Osteocyte (in vitro differentiated cells): ENCODE measurements at regions not wholly inside any gene's neighbourhood (a gene's known extent, or its start where the extent isn't known, plus 50 kb on each side); places are given as distances from the start of the nearest gene placed in this dataset.

Experiments
- DNase-seq: peaks from one replicate; pipeline ENCODE4 v3.0.0; 2021; ENCODE audit warnings: mixed read lengths; ENCODE audit not compliant: unreplicated experiment; ENCODE audit errors: extremely low spot score
- H3K27ac Mint-ChIP-seq: one replicate; pipeline ENCODE4 v1.8.0; 2021; ENCODE audit warnings: mild to moderate bottlenecking, mixed read lengths; ENCODE audit not compliant: unreplicated experiment
- H3K27me3 Mint-ChIP-seq: one replicate; pipeline ENCODE4 v1.8.0; 2021; ENCODE audit warnings: mixed read lengths; ENCODE audit not compliant: unreplicated experiment
- H3K36me3 Mint-ChIP-seq: one replicate; pipeline ENCODE4 v1.8.0; 2021; ENCODE audit warnings: mixed read lengths; ENCODE audit not compliant: unreplicated experiment
- H3K4me1 Mint-ChIP-seq: one replicate; pipeline ENCODE4 v1.8.0; 2021; ENCODE audit warnings: mixed read lengths; ENCODE audit not compliant: unreplicated experiment
- H3K4me3 Mint-ChIP-seq: one replicate; pipeline ENCODE4 v1.8.0; 2021; ENCODE audit warnings: mild to moderate bottlenecking, moderate library complexity, mixed read lengths; ENCODE audit not compliant: unreplicated experiment
- H3K9me3 Mint-ChIP-seq: one replicate; pipeline ENCODE4 v1.8.0; 2021; ENCODE audit warnings: mixed read lengths; ENCODE audit not compliant: unreplicated experiment
- CTCF ChIP-seq: fragments of 200-600 bp; sonication (generic); IDR thresholded peaks from 2 replicates; pipeline ENCODE4 v1.5.0; 2021; ENCODE audit warnings: antibody characterized with exemption, mild to moderate bottlenecking, moderate library complexity

DNA sequence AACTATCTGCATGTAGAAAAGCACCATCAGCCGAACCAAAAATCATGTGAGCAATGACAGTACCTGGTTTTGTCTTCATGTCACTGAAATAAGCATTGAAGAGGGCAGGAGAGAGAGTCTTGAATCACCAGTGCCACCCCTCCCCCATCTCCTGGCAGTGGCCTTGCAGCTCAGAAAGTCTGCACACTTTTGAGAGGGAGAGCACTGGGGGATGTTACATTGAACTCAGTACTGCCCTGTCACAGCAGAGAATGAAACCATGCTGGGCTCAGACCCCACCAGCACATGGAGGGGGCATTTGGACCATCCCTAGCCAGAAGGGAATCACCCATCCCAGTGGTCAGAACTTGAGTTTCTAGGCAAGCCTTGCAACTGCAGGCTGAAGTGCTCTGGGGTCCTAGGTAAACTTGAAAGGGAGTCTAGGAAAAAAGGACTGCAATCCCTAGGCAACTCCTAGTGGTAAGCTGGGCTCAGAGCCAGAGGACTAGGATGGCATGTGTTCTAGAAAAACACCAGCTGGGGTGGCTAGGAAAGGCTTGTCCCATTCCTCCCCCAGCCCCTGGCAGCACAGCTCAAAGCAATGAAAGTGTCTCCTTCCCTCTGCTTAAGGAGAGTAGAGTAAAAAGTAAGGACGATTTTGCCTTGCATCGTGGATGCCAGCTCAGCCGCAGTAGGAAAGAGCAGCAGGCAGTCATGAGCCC lies 259.9 kb upstream of the MYT1L start:
- Mint-ChIP-seq H3K27ac (no peak overlapping the region), H3K4me3 (no peak overlapping the region), H3K27me3 (no peaks in the 10 kb centered on the region), H3K9me3 (peaks cover 39% of the 10 kb centered on the region), H3K4me1 (no peaks in the 10 kb centered on the region), H3K36me3 (no peaks in the 10 kb centered on the region)
- TF ChIP-seq CTCF: no peak
- peak; percentile 63 for DNase-seq

GRCh38 chr2:2590141-2590540 lies 259.1 kb upstream of the MYT1L start:
- DNase-seq: no peak
- H3K9me3 Mint-ChIP-seq: peaks cover 32% of the 10 kb centered on the region
- H3K27me3 Mint-ChIP-seq: no peaks in the 10 kb centered on the region
- H3K4me1 Mint-ChIP-seq: no peaks in the 10 kb centered on the region
- H3K27ac Mint-ChIP-seq: no peak overlapping the region
- TF ChIP-seq CTCF: no peak
- no peak overlapping the region for H3K4me3 Mint-ChIP-seq
- no peaks in the 10 kb centered on the region for H3K36me3 Mint-ChIP-seq

GRCh38 chr2:2588777-2589176 lies 257.7 kb upstream of the MYT1L start:
- Mint-ChIP-seq H3K4me1 (no peaks in the 10 kb centered on the region), H3K9me3 (peaks cover 27% of the 10 kb centered on the region), H3K27me3 (no peaks in the 10 kb centered on the region), H3K4me3 (no peak overlapping the region), H3K36me3 (no peaks in the 10 kb centered on the region), H3K27ac (no peak overlapping the region)
- DNase-seq: peak; percentile 62
- no peak for TF ChIP-seq CTCF

- no peak for TF ChIP-seq CTCF
- Mint-ChIP-seq H3K36me3 (no peaks in the 10 kb centered on the region), H3K4me1 (no peaks in the 10 kb centered on the region), H3K4me3 (no peak overlapping the region), H3K27ac (no peak overlapping the region), H3K9me3 (peaks cover 22% of the 10 kb centered on the region), H3K27me3 (no peaks in the 10 kb centered on the region)
- no peak for DNase-seq
These were observed 256.3 kb upstream of the MYT1L start for GRCh38 chr2:2587354-2587753.

DNA sequence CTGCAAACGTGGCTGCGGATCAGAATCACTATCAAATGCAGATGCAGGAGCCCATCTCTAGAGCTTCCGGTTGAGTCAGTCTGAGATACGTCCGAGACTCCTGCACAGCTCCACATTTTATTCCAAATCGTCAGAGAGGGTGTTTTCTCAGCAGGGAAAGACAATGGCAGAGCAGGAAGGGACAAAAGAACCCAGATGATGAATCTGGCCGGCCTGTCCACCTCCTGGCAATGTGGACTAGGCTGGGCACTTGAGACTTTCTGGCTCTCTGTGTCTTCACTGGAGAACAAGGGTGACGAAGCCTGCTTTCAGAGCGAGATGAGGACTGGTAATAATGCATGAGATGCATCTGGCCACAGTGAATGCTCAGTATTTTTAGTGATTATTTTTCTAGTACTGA lies 255.9 kb upstream of the MYT1L start:
- no peaks in the 10 kb centered on the region for H3K4me1 Mint-ChIP-seq
- H3K27ac Mint-ChIP-seq: no peak overlapping the region
- H3K36me3 Mint-ChIP-seq: no peaks in the 10 kb centered on the region
- no peak overlapping the region for H3K4me3 Mint-ChIP-seq
- TF ChIP-seq CTCF: no peak
- H3K27me3 Mint-ChIP-seq: no peaks in the 10 kb centered on the region
- no peak for DNase-seq
- peaks cover 22% of the 10 kb centered on the region for H3K9me3 Mint-ChIP-seq
